PFSK-1 (cell line): ENCODE measurements at regions not wholly inside any gene's neighbourhood (a gene's known extent, or its start where the extent isn't known, plus 50 kb on each side); places are given as distances from the start of the nearest gene placed in this dataset.

Experiments used
- POLR2AphosphoS5 ChIP-seq: IDR thresholded peaks from 2 replicates; pipeline ENCODE4 v1.6.1; 2012; ENCODE audit warnings: low read depth, mild to moderate bottlenecking, control low read depth, low read length, moderate library complexity
- SIN3A ChIP-seq: IDR thresholded peaks from 2 replicates; pipeline ENCODE4 v1.6.1; 2012; ENCODE audit warnings: mild to moderate bottlenecking, low read length, moderate library complexity, borderline replicate concordance; ENCODE audit not compliant: insufficient read depth
- TAF1 ChIP-seq: IDR thresholded peaks from 2 replicates; pipeline ENCODE4 v1.6.1; 2012; ENCODE audit warnings: low read length, control low read depth, borderline replicate concordance; ENCODE audit not compliant: insufficient read depth
- TF ChIP-seq, protein P1 (sequence below), 2 experiments: IDR thresholded peaks; 2 replicates each; pipeline versions ENCODE4 v1.6.1 to v1.8.0; 2011 to 2012; ENCODE audit warnings: low read depth in 2 of 2, low read length in 2 of 2, control low read depth in 1 of 2, inconsistent platforms in 1 of 2, mild to moderate bottlenecking in 1 of 2, moderate library complexity in 1 of 2; ENCODE audit not compliant: insufficient read depth in 1 of 2

DNA sequence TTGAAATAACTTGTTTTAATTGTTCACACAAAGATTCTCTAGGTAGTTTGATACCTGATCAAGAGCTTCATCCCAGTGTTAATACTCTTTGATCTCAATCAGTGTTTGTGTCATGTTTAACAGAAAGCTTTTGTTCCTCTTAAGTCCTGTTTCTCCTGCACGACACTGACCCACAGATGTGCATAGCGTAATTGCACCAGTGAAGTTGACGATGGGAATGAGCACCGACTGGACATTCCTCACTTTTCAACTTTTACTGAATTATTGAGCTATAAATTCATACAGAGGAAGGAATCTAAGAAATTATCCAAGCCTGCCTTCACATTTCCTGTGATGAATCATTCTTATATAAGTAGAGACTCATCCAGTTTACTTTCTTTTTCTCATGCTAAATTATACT is 878.7 kb upstream of the TENM3 start:
- TF ChIP-seq SIN3A (no peak), POLR2AphosphoS5 (no peak), TAF1 (no peak)
- TF ChIP-seq, protein P1, sequence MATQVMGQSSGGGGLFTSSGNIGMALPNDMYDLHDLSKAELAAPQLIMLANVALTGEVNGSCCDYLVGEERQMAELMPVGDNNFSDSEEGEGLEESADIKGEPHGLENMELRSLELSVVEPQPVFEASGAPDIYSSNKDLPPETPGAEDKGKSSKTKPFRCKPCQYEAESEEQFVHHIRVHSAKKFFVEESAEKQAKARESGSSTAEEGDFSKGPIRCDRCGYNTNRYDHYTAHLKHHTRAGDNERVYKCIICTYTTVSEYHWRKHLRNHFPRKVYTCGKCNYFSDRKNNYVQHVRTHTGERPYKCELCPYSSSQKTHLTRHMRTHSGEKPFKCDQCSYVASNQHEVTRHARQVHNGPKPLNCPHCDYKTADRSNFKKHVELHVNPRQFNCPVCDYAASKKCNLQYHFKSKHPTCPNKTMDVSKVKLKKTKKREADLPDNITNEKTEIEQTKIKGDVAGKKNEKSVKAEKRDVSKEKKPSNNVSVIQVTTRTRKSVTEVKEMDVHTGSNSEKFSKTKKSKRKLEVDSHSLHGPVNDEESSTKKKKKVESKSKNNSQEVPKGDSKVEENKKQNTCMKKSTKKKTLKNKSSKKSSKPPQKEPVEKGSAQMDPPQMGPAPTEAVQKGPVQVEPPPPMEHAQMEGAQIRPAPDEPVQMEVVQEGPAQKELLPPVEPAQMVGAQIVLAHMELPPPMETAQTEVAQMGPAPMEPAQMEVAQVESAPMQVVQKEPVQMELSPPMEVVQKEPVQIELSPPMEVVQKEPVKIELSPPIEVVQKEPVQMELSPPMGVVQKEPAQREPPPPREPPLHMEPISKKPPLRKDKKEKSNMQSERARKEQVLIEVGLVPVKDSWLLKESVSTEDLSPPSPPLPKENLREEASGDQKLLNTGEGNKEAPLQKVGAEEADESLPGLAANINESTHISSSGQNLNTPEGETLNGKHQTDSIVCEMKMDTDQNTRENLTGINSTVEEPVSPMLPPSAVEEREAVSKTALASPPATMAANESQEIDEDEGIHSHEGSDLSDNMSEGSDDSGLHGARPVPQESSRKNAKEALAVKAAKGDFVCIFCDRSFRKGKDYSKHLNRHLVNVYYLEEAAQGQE (IDR thresholded peaks at IDR 0.05; ENCODE audit: insufficient read depth in 1 of 2, low read depth in 2 of 2, low read length in 2 of 2) = no peak
